H9 (cell line): ENCODE measurements at regions not wholly inside any gene's neighbourhood (a gene's known extent, or its start where the extent isn't known, plus 50 kb on each side); places are given as distances from the start of the nearest gene placed in this dataset.
"Not testable (repeated sequence)": the region's sequence is repeated elsewhere in the genome, so short reads cannot be mapped to it uniquely, and the experiment has no call there.

ENCODE experiments used
- DNase-seq: peaks from one replicate; pipeline ENCODE4 v3.0.0-alpha.2; 2017
- H2AFZ ChIP-seq: one replicate; pipeline ENCODE4 v1.6.1; 2013; ENCODE audit warnings: mild to moderate bottlenecking, low read length, control low read depth, moderate library complexity
- H2AK5ac ChIP-seq: 2 replicates; pipeline ENCODE4 v1.6.1; 2013; ENCODE audit warnings: low read length, control low read depth, mixed read lengths; ENCODE audit not compliant: insufficient read length
- H2BK120ac ChIP-seq: one replicate; pipeline ENCODE4 v1.6.1; 2013; ENCODE audit warnings: low read depth, mild to moderate bottlenecking, low read length, control low read depth, inconsistent platforms; ENCODE audit not compliant: poor library complexity, severe bottlenecking
- H2BK12ac ChIP-seq: 2 replicates; pipeline ENCODE4 v1.6.1; 2013; ENCODE audit warnings: low read length, control low read depth, mixed read lengths, low read depth; ENCODE audit not compliant: insufficient read length
- H2BK15ac ChIP-seq: 2 replicates; pipeline ENCODE4 v1.6.1; 2013; ENCODE audit warnings: low read depth, low read length, control low read depth
- H2BK20ac ChIP-seq: one replicate; pipeline ENCODE4 v1.6.1; 2013; ENCODE audit warnings: low read depth, mild to moderate bottlenecking, low read length, control low read depth, inconsistent platforms; ENCODE audit not compliant: poor library complexity, severe bottlenecking
- H2BK5ac ChIP-seq: 2 replicates; pipeline ENCODE4 v1.6.1; 2013; ENCODE audit warnings: low read length, control low read depth, mixed read lengths; ENCODE audit not compliant: insufficient read length
- H3K14ac ChIP-seq: 2 replicates; pipeline ENCODE4 v1.6.1; 2013; ENCODE audit warnings: low read length, control low read depth; ENCODE audit not compliant: insufficient read depth
- H3K18ac ChIP-seq: 2 replicates; pipeline ENCODE4 v1.6.1; 2013; ENCODE audit warnings: low read depth, mild to moderate bottlenecking, mixed read lengths, low read length, control low read depth; ENCODE audit not compliant: insufficient read length
- H3K23ac ChIP-seq: 2 replicates; pipeline ENCODE4 v1.6.1; 2013; ENCODE audit warnings: low read length, control low read depth, mixed read lengths, low read depth; ENCODE audit not compliant: insufficient read length
- H3K23me2 ChIP-seq: 2 replicates; pipeline ENCODE4 v1.6.1; 2013; ENCODE audit warnings: low read depth, mild to moderate bottlenecking, mixed read lengths, low read length, control low read depth; ENCODE audit not compliant: insufficient read length, poor library complexity, severe bottlenecking
- H3K27ac ChIP-seq: 2 replicates; pipeline ENCODE4 v1.5.1; 2013; ENCODE audit warnings: low read length, control low read depth, mixed read lengths, low read depth; ENCODE audit not compliant: insufficient read length
- H3K27me3 ChIP-seq: 2 replicates; pipeline ENCODE4 v1.6.1; 2013; ENCODE audit warnings: low read length, control low read depth, inconsistent platforms; ENCODE audit not compliant: insufficient read depth
- H3K4ac ChIP-seq: 2 replicates; pipeline ENCODE4 v1.6.1; 2013; ENCODE audit warnings: low read depth, mild to moderate bottlenecking, control low read depth, inconsistent platforms, low read length, moderate library complexity
- H3K4me1 ChIP-seq: 2 replicates; pipeline ENCODE4 v1.6.1; 2013; ENCODE audit warnings: low read length, control low read depth, inconsistent platforms; ENCODE audit not compliant: insufficient read depth
- H3K4me2 ChIP-seq: 2 replicates; pipeline ENCODE4 v1.6.1; 2013; ENCODE audit warnings: low read length, control low read depth, mixed read lengths; ENCODE audit not compliant: insufficient read length, insufficient read depth
- H3K56ac ChIP-seq: 2 replicates; pipeline ENCODE4 v1.6.1; 2013; ENCODE audit warnings: low read depth, mild to moderate bottlenecking, mixed read lengths, low read length, control low read depth; ENCODE audit not compliant: insufficient read length
- H3K79me1 ChIP-seq: 2 replicates; pipeline ENCODE4 v1.6.1; 2013; ENCODE audit warnings: low read depth, mild to moderate bottlenecking, moderate library complexity, low read length, control low read depth, inconsistent platforms; ENCODE audit not compliant: insufficient read depth, poor library complexity, severe bottlenecking
- H3K79me2 ChIP-seq: 2 replicates; pipeline ENCODE4 v1.6.1; 2013; ENCODE audit warnings: low read length, control low read depth, inconsistent platforms; ENCODE audit not compliant: insufficient read depth
- H3K9ac ChIP-seq: 2 replicates; pipeline ENCODE4 v1.6.1; 2013; ENCODE audit warnings: low read length, control low read depth, mixed read lengths; ENCODE audit not compliant: insufficient read length; ENCODE audit errors: extremely low read depth
- H3K9me3 ChIP-seq: one replicate; pipeline ENCODE4 v1.6.1; 2013; ENCODE audit warnings: low read depth, low read length, inconsistent platforms; ENCODE audit not compliant: control insufficient read depth
- H3T11ph ChIP-seq: one replicate; pipeline ENCODE4 v1.6.1; 2013; ENCODE audit warnings: mild to moderate bottlenecking, low read length, control low read depth, inconsistent platforms
- H4K20me1 ChIP-seq: one replicate; pipeline ENCODE4 v1.6.1; 2013; ENCODE audit not compliant: control insufficient read depth, insufficient read length, insufficient read depth
- H4K5ac ChIP-seq: 2 replicates; pipeline ENCODE4 v1.6.1; 2013; ENCODE audit warnings: low read depth, mild to moderate bottlenecking, mixed read lengths, low read length, control low read depth; ENCODE audit not compliant: insufficient read length
- H4K8ac ChIP-seq: replicated peaks from 2 replicates; pipeline ENCODE4 v1.6.1; 2013; ENCODE audit warnings: low read length, control low read depth, mixed read lengths, low read depth; ENCODE audit not compliant: insufficient read length
- H4K91ac ChIP-seq: 2 replicates; pipeline ENCODE4 v1.6.1; 2013; ENCODE audit warnings: low read depth, mild to moderate bottlenecking, moderate library complexity, mixed read lengths, low read length, control low read depth; ENCODE audit not compliant: insufficient read length
- H3K27ac Mint-ChIP-seq, 3 experiments: 2 replicates in 2 of 3; 3 replicates in 1 of 3; pipeline ENCODE4 v1.8.0; 2020 to 2021; ENCODE audit warnings: mixed read lengths in 3 of 3, mild to moderate bottlenecking in 1 of 3, moderate library complexity in 1 of 3
- H3K27me3 Mint-ChIP-seq: 2 replicates; pipeline ENCODE4 v1.8.0; 2021; ENCODE audit warnings: low read depth, mild to moderate bottlenecking, moderate library complexity, mixed read lengths
- H3K36me3 Mint-ChIP-seq, 3 experiments: 2 replicates in 2 of 3; 3 replicates in 1 of 3; pipeline ENCODE4 v1.8.0; 2020 to 2021; ENCODE audit warnings: low read depth in 3 of 3, mixed read lengths in 3 of 3; ENCODE audit not compliant: insufficient read depth in 1 of 3
- H3K4me1 Mint-ChIP-seq, 2 experiments: 2 replicates each; pipeline ENCODE4 v1.8.0; 2020; ENCODE audit warnings: mixed read lengths in 2 of 2
- H3K4me3 Mint-ChIP-seq, 2 experiments: 2 replicates in 1 of 2; 3 replicates in 1 of 2; pipeline ENCODE4 v1.8.0; 2020 to 2021; ENCODE audit warnings: mild to moderate bottlenecking in 2 of 2, mixed read lengths in 2 of 2, moderate library complexity in 1 of 2
- H3K9me3 Mint-ChIP-seq, 2 experiments: 2 replicates in 1 of 2; 3 replicates in 1 of 2; pipeline ENCODE4 v1.8.0; 2020; ENCODE audit warnings: mild to moderate bottlenecking in 2 of 2, mixed read lengths in 2 of 2, moderate library complexity in 1 of 2
- WGBS: extraction: QIAGEN DNeasy Blood & Tissue Kit; methylation state at CpG from one replicate; pipeline ENCODE4 v1.1.7; 2013; ENCODE audit warnings: missing lambda C conversion rate, low lambda C conversion rate, mixed read lengths; ENCODE audit not compliant: insufficient read length; ENCODE audit errors: extremely low coverage; 5-methylcytosine and 5-hydroxymethylcytosine counted together

GRCh38 chr1:206297145-206298031 is 94.0 kb downstream of the SRGAP2 start:
- not testable (repeated sequence) for H3T11ph ChIP-seq, H4K20me1 ChIP-seq, H2BK120ac ChIP-seq, H3K56ac ChIP-seq, H3K9me3 ChIP-seq, H3K9me3 Mint-ChIP-seq, H3K4me3 Mint-ChIP-seq, H3K23ac ChIP-seq, H3K4me1 ChIP-seq, H3K27me3 ChIP-seq, H3K14ac ChIP-seq, DNase-seq, H2BK12ac ChIP-seq, H3K79me1 ChIP-seq, H3K4me2 ChIP-seq, H3K27me3 Mint-ChIP-seq, H3K27ac Mint-ChIP-seq, H3K4ac ChIP-seq, H3K79me2 ChIP-seq, H3K27ac ChIP-seq, H3K23me2 ChIP-seq, H4K5ac ChIP-seq, H2AFZ ChIP-seq, H3K36me3 Mint-ChIP-seq, H3K4me1 Mint-ChIP-seq, H3K18ac ChIP-seq, H3K9ac ChIP-seq, H2BK20ac ChIP-seq, H4K8ac ChIP-seq, H2BK15ac ChIP-seq, H2BK5ac ChIP-seq, H2AK5ac ChIP-seq, H4K91ac ChIP-seq
- no CpG with 5 or more reads among the region's 5 CpGs for WGBS

- H3K27ac ChIP-seq, H3K18ac ChIP-seq, H3K4me1 ChIP-seq, H3K27me3 Mint-ChIP-seq, H3K23ac ChIP-seq, H4K20me1 ChIP-seq, H2BK15ac ChIP-seq, H3K79me1 ChIP-seq, H3K4ac ChIP-seq, H3K4me2 ChIP-seq, H3K14ac ChIP-seq, H4K91ac ChIP-seq, H3K9ac ChIP-seq, H2BK12ac ChIP-seq, H3K27me3 ChIP-seq, H2AK5ac ChIP-seq, H3K9me3 Mint-ChIP-seq, H2BK20ac ChIP-seq, H3K9me3 ChIP-seq, H3K4me1 Mint-ChIP-seq, DNase-seq, H2AFZ ChIP-seq, H3K23me2 ChIP-seq, H2BK120ac ChIP-seq, H3K27ac Mint-ChIP-seq, H3T11ph ChIP-seq, H3K4me3 Mint-ChIP-seq, H4K5ac ChIP-seq, H3K79me2 ChIP-seq, H3K56ac ChIP-seq, H2BK5ac ChIP-seq, H4K8ac ChIP-seq, H3K36me3 Mint-ChIP-seq: not testable (repeated sequence)
- WGBS: no CpG with 5 or more reads among the region's 4 CpGs
Observed at GRCh38 chr1:206298032-206298392, 94.7 kb downstream of the SRGAP2 start.
